CD4-positive, CD25-positive, alpha-beta regulatory T cell (primary cell): ENCODE measurements at regions not wholly inside any gene's neighbourhood (a gene's known extent, or its start where the extent isn't known, plus 50 kb on each side); places are given as distances from the start of the nearest gene placed in this dataset.

Experiments
- ATAC-seq, 2 donors: fragments of 150-1000 bp; cut with Tn5 transposase; one replicate each; pipeline ENCODE4 v1.10.0; 2021; ENCODE audit warnings: low read depth in 2 of 2, moderate number of reproducible peaks in 2 of 2, moderate library complexity in 1 of 2
- DNase-seq, 3 donors: peaks; one replicate each; pipeline versions ENCODE4 v3.0.0 to v3.0.0-alpha.2; 2012 to 2022; ENCODE audit warnings: mixed read lengths in 1 of 3
- H3K27ac ChIP-seq: one replicate; pipeline ENCODE4 v1.7.0; 2013; ENCODE audit warnings: mild to moderate bottlenecking, low read length; ENCODE audit not compliant: insufficient read depth, poor library complexity, severe bottlenecking
- H3K27me3 ChIP-seq: one replicate; pipeline ENCODE4 v1.7.0; 2013; ENCODE audit warnings: low read length; ENCODE audit not compliant: control insufficient read depth, insufficient read depth
- H3K36me3 ChIP-seq: one replicate; pipeline ENCODE4 v1.7.0; 2013; ENCODE audit warnings: mild to moderate bottlenecking, low read length, moderate library complexity; ENCODE audit not compliant: control insufficient read depth, insufficient read depth
- H3K4me1 ChIP-seq: 2 replicates; pipeline ENCODE4 v1.7.0; 2013; ENCODE audit warnings: mild to moderate bottlenecking, low read length; ENCODE audit not compliant: insufficient read depth, control insufficient read depth, poor library complexity, severe bottlenecking
- H3K4me3 ChIP-seq: one replicate; pipeline ENCODE4 v1.7.0; 2013; ENCODE audit warnings: low read depth, mild to moderate bottlenecking, low read length, moderate library complexity
- H3K9me3 ChIP-seq, 2 experiments: 1 replicate in 1 of 2; 2 replicates in 1 of 2; pipeline ENCODE4 v1.7.0; 2013; ENCODE audit warnings: low read length in 2 of 2, mild to moderate bottlenecking in 1 of 2, moderate library complexity in 1 of 2; ENCODE audit not compliant: control insufficient read depth in 2 of 2
- H3K27ac Mint-ChIP-seq, 3 donors: one replicate each; pipeline ENCODE4 v1.8.0; 2020 to 2022; ENCODE audit warnings: mild to moderate bottlenecking in 3 of 3, mixed read lengths in 3 of 3, moderate library complexity in 2 of 3
- H3K27me3 Mint-ChIP-seq: one replicate; pipeline ENCODE4 v1.8.0; 2022; ENCODE audit warnings: mild to moderate bottlenecking, mixed read lengths
- H3K36me3 Mint-ChIP-seq: one replicate; pipeline ENCODE4 v1.8.0; 2020; ENCODE audit warnings: mixed read lengths
- H3K4me1 Mint-ChIP-seq, 4 donors: one replicate each; pipeline ENCODE4 v1.8.0; 2020 to 2022; ENCODE audit warnings: mixed read lengths in 4 of 4, mild to moderate bottlenecking in 1 of 4
- H3K4me3 Mint-ChIP-seq, 4 donors: one replicate each; pipeline ENCODE4 v1.8.0; 2020 to 2022; ENCODE audit warnings: mild to moderate bottlenecking in 4 of 4, mixed read lengths in 4 of 4, moderate library complexity in 3 of 4
- H3K9me3 Mint-ChIP-seq, 7 donors: one replicate each; pipeline ENCODE4 v1.8.0; 2020 to 2022; ENCODE audit warnings: mixed read lengths in 7 of 7, mild to moderate bottlenecking in 3 of 7, moderate library complexity in 2 of 7

GRCh38 chr13:23984546-23984945 lies 87.2 kb upstream of the C1QTNF9B start:
- Mint-ChIP-seq H3K4me1 (peaks cover 3 to 9% (median 4%) of the 10 kb centered on the region in 4 donors), H3K9me3 (no peaks in the 10 kb centered on the region), H3K4me3 (no peak overlapping the region), H3K27ac (no peak overlapping the region), H3K27me3 (peaks cover 58% of the 10 kb centered on the region), H3K36me3 (no peaks in the 10 kb centered on the region)
- Histone ChIP-seq H3K4me3 (no peak overlapping the region), H3K36me3 (no peaks in the 10 kb centered on the region), H3K27ac (no peak overlapping the region), H3K4me1 (peaks cover 7% of the 10 kb centered on the region), H3K9me3 (no peaks in the 10 kb centered on the region), H3K27me3 (peaks cover 26% of the 10 kb centered on the region)
- DNase-seq (no peak), ATAC-seq (no peak)

GRCh38 chr13:23985060-23985459 lies 87.8 kb upstream of the C1QTNF9B start:
- H3K4me3 ChIP-seq, result no peak overlapping the region
- ATAC-seq, result no peak
- no peaks in the 10 kb centered on the region for H3K9me3 ChIP-seq
- no peaks in the 10 kb centered on the region for H3K9me3 Mint-ChIP-seq
- no peak overlapping the region for H3K4me3 Mint-ChIP-seq
- no peak overlapping the region for H3K27ac ChIP-seq
- no peaks in the 10 kb centered on the region for H3K36me3 Mint-ChIP-seq
- H3K27me3 ChIP-seq, result peaks cover 24% of the 10 kb centered on the region
- peaks cover 0 to 4% (median under 1%) of the 10 kb centered on the region in 4 donors for H3K4me1 Mint-ChIP-seq
- no peaks in the 10 kb centered on the region for H3K36me3 ChIP-seq
- H3K27ac Mint-ChIP-seq, result no peak overlapping the region
- no peak for DNase-seq
- peaks cover 58% of the 10 kb centered on the region for H3K27me3 Mint-ChIP-seq
- peaks cover 2% of the 10 kb centered on the region for H3K4me1 ChIP-seq

- no peak for DNase-seq
- Histone ChIP-seq H3K4me3 (no peak overlapping the region), H3K36me3 (no peaks in the 10 kb centered on the region), H3K4me1 (no peaks in the 10 kb centered on the region), H3K9me3 (no peaks in the 10 kb centered on the region), H3K27ac (no peak overlapping the region), H3K27me3 (peaks cover 26% of the 10 kb centered on the region)
- Mint-ChIP-seq H3K4me1 (no peaks in the 10 kb centered on the region), H3K27ac (no peak overlapping the region), H3K27me3 (peaks cover 56% of the 10 kb centered on the region), H3K36me3 (no peaks in the 10 kb centered on the region), H3K9me3 (no peaks in the 10 kb centered on the region), H3K4me3 (no peak overlapping the region)
- no peak for ATAC-seq
Measured at GRCh38 chr13:23985839-23986238, 88.5 kb upstream of the C1QTNF9B start.

- Mint-ChIP-seq H3K4me1 (no peaks in the 10 kb centered on the region), H3K27ac (no peak overlapping the region), H3K4me3 (no peak overlapping the region), H3K27me3 (peaks cover 53% of the 10 kb centered on the region), H3K9me3 (no peaks in the 10 kb centered on the region), H3K36me3 (no peaks in the 10 kb centered on the region)
- Histone ChIP-seq H3K27me3 (peaks cover 19% of the 10 kb centered on the region), H3K4me1 (no peaks in the 10 kb centered on the region), H3K27ac (no peak overlapping the region), H3K4me3 (no peak overlapping the region), H3K9me3 (no peaks in the 10 kb centered on the region), H3K36me3 (no peaks in the 10 kb centered on the region)
- no peak for DNase-seq
- ATAC-seq, result no peak
Measured at GRCh38 chr13:23986619-23987018, 89.3 kb upstream of the C1QTNF9B start.

GRCh38 chr13:23987331-23987894 lies 90.1 kb upstream of the C1QTNF9B start:
- ATAC-seq (no peak), DNase-seq (no peak)
- Histone ChIP-seq H3K9me3 (no peaks in the 10 kb centered on the region), H3K4me3 (no peak overlapping the region), H3K36me3 (no peaks in the 10 kb centered on the region), H3K27me3 (peaks cover 20% of the 10 kb centered on the region), H3K27ac (no peak overlapping the region), H3K4me1 (no peaks in the 10 kb centered on the region)
- Mint-ChIP-seq H3K4me3 (no peak overlapping the region), H3K36me3 (no peaks in the 10 kb centered on the region), H3K27ac (no peak overlapping the region), H3K27me3 (peaks cover 48% of the 10 kb centered on the region), H3K4me1 (no peaks in the 10 kb centered on the region), H3K9me3 (no peaks in the 10 kb centered on the region)

- H3K27ac Mint-ChIP-seq, result no peak overlapping the region
Measured at GRCh38 chr13:23988546-23989122, 91.3 kb upstream of the C1QTNF9B start.

GRCh38 chr13:23990455-23990854 lies 93.2 kb upstream of the C1QTNF9B start:
- no peak overlapping the region for H3K27ac ChIP-seq
- Mint-ChIP-seq H3K4me1 (peaks cover 0 to 2% (median under 1%) of the 10 kb centered on the region in 4 donors), H3K36me3 (no peaks in the 10 kb centered on the region), H3K9me3 (peaks cover 0 to 3% (median 0%) of the 10 kb centered on the region in 7 donors), H3K4me3 (no peak overlapping the region), H3K27ac (no peak overlapping the region), H3K27me3 (peaks cover 42% of the 10 kb centered on the region)
- DNase-seq (no peak), ATAC-seq (no peak)
- no peaks in the 10 kb centered on the region for H3K9me3 ChIP-seq
- H3K27me3 ChIP-seq, result peaks cover 17% of the 10 kb centered on the region
- H3K4me1 ChIP-seq, result no peaks in the 10 kb centered on the region
- no peaks in the 10 kb centered on the region for H3K36me3 ChIP-seq
- no peak overlapping the region for H3K4me3 ChIP-seq

More at GRCh38 chr13:23988546-23989122, 91.3 kb upstream of the C1QTNF9B start:
- no peak overlapping the region for H3K4me3 ChIP-seq
- Mint-ChIP-seq H3K36me3 (no peaks in the 10 kb centered on the region), H3K9me3 (no peaks in the 10 kb centered on the region), H3K4me3 (no peak overlapping the region), H3K4me1 (no peaks in the 10 kb centered on the region), H3K27me3 (peaks cover 39% of the 10 kb centered on the region)
- no peaks in the 10 kb centered on the region for H3K9me3 ChIP-seq
- H3K36me3 ChIP-seq, result no peaks in the 10 kb centered on the region
- ATAC-seq (no peak), DNase-seq (no peak)
- no peaks in the 10 kb centered on the region for H3K4me1 ChIP-seq
- H3K27ac ChIP-seq, result no peak overlapping the region
- peaks cover 19% of the 10 kb centered on the region for H3K27me3 ChIP-seq

- peaks cover 14% of the 10 kb centered on the region for H3K27me3 ChIP-seq
- H3K27me3 Mint-ChIP-seq, result peaks cover 42% of the 10 kb centered on the region
- peaks cover 0 to 4% (median 2%) of the 10 kb centered on the region in 4 donors for H3K4me1 Mint-ChIP-seq
- H3K36me3 ChIP-seq, result no peaks in the 10 kb centered on the region
- H3K4me3 Mint-ChIP-seq, result no peak overlapping the region
- H3K36me3 Mint-ChIP-seq, result no peaks in the 10 kb centered on the region
- H3K4me1 ChIP-seq, result no peaks in the 10 kb centered on the region
- H3K9me3 ChIP-seq, result no peaks in the 10 kb centered on the region
- H3K9me3 Mint-ChIP-seq, result peaks cover 0 to 3% (median 0%) of the 10 kb centered on the region in 7 donors
- no peak for DNase-seq
- H3K4me3 ChIP-seq, result no peak overlapping the region
- H3K27ac Mint-ChIP-seq, result no peak overlapping the region
- no peak overlapping the region for H3K27ac ChIP-seq
- no peak for ATAC-seq
Measured at GRCh38 chr13:23991119-23991518, 93.8 kb upstream of the C1QTNF9B start.
